MM.1S (cell line): ENCODE measurements at regions not wholly inside any gene's neighbourhood (a gene's known extent, or its start where the extent isn't known, plus 50 kb on each side); places are given as distances from the start of the nearest gene placed in this dataset.

Experiments
- EZH2phosphoT487 ChIP-seq: fragments of 300-600 bp; sonication (generic); IDR thresholded peaks from 2 replicates; pipeline ENCODE4 v1.6.1; 2018; ENCODE audit warnings: antibody characterized with exemption, low read length
- TF ChIP-seq, protein P1 (sequence below): fragments of 300-600 bp; sonication (generic); IDR thresholded peaks from 2 replicates; pipeline ENCODE4 v1.5.1; 2016; ENCODE audit warnings: antibody characterized with exemption, low read length, mixed read lengths

GRCh38 chr4:77268108-77268507 is 111.1 kb downstream of the CCNG2 start:
- TF ChIP-seq, protein P1, sequence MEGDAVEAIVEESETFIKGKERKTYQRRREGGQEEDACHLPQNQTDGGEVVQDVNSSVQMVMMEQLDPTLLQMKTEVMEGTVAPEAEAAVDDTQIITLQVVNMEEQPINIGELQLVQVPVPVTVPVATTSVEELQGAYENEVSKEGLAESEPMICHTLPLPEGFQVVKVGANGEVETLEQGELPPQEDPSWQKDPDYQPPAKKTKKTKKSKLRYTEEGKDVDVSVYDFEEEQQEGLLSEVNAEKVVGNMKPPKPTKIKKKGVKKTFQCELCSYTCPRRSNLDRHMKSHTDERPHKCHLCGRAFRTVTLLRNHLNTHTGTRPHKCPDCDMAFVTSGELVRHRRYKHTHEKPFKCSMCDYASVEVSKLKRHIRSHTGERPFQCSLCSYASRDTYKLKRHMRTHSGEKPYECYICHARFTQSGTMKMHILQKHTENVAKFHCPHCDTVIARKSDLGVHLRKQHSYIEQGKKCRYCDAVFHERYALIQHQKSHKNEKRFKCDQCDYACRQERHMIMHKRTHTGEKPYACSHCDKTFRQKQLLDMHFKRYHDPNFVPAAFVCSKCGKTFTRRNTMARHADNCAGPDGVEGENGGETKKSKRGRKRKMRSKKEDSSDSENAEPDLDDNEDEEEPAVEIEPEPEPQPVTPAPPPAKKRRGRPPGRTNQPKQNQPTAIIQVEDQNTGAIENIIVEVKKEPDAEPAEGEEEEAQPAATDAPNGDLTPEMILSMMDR = no peak
- no peak for TF ChIP-seq EZH2phosphoT487
